DND-41 (cell line): ENCODE measurements at regions not wholly inside any gene's neighbourhood (a gene's known extent, or its start where the extent isn't known, plus 50 kb on each side); places are given as distances from the start of the nearest gene placed in this dataset.

Experiments
- CTCF ChIP-seq: IDR thresholded peaks from 2 replicates; pipeline ENCODE4 v1.5.1; 2012; ENCODE audit warnings: borderline replicate concordance, low read length, moderate library complexity, mild to moderate bottlenecking; ENCODE audit not compliant: poor library complexity, severe bottlenecking; ENCODE audit errors: extremely low read depth
- EZH2 ChIP-seq: IDR thresholded peaks from 3 replicates; pipeline ENCODE4 v1.6.1; 2012; ENCODE audit warnings: borderline replicate concordance, low read depth, mild to moderate bottlenecking, moderate library complexity, low read length, inconsistent platforms; ENCODE audit not compliant: severe bottlenecking

GRCh38 chr15:92266796-92267685 is 126.6 kb upstream of the ST8SIA2 start:
- TF ChIP-seq CTCF (no peak), EZH2 (no peak)
